HEK293 (cell line): ENCODE measurements at regions not wholly inside any gene's neighbourhood (a gene's known extent, or its start where the extent isn't known, plus 50 kb on each side); places are given as distances from the start of the nearest gene placed in this dataset.
"Not testable (repeated sequence)": the region's sequence is repeated elsewhere in the genome, so short reads cannot be mapped to it uniquely, and the experiment has no call there.

Source experiments
- CTCF ChIA-PET: fragments of 350-600 bp; formaldehyde crosslinking; extraction: SDS; loops from one replicate; lab custom pipeline; 2021; ENCODE audit warnings: antibody characterized with exemption; lab: Yijun Ruan, JAX
- POLR2A ChIA-PET: fragments of 300-600 bp; formaldehyde crosslinking; extraction: SDS; loops from one replicate; lab custom pipeline; 2020; ENCODE audit warnings: antibody characterized with exemption, inconsistent platforms; lab: Yijun Ruan, JAX
- H3K27ac ChIP-seq: fragments of 200-500 bp; sonication (Bioruptor generic); 2 replicates; pipeline ENCODE4 v1.5.1; 2014; ENCODE audit warnings: low read depth, low read length, control low read depth, inconsistent platforms; ENCODE audit errors: extremely low read depth
- H3K36me3 ChIP-seq, 2 experiments: fragments of 200-500 bp in 1 of 2; sonication (Bioruptor generic) in 1 of 2; 1 replicate in 1 of 2; 2 replicates in 1 of 2; pipeline ENCODE4 v1.5.1; 2014 to 2017; ENCODE audit warnings: inconsistent platforms in 2 of 2, low read length in 2 of 2; ENCODE audit not compliant: control insufficient read depth in 2 of 2, insufficient read depth in 1 of 2
- H3K4me1 ChIP-seq: fragments of 200-500 bp; sonication (Bioruptor generic); 2 replicates; pipeline ENCODE4 v1.5.1; 2014; ENCODE audit warnings: mild to moderate bottlenecking, low read length, inconsistent platforms; ENCODE audit not compliant: control insufficient read depth, insufficient read depth
- H3K4me3 ChIP-seq: 2 replicates; pipeline ENCODE4 v1.5.1; 2011; ENCODE audit warnings: low read depth, mild to moderate bottlenecking, control low read depth, low read length, moderate library complexity
- H3K9me3 ChIP-seq: fragments of 200-500 bp; sonication (Bioruptor generic); 2 replicates; pipeline ENCODE4 v1.5.1; 2014; ENCODE audit warnings: low read depth, low read length, inconsistent platforms; ENCODE audit not compliant: control insufficient read depth, insufficient read depth

DNA sequence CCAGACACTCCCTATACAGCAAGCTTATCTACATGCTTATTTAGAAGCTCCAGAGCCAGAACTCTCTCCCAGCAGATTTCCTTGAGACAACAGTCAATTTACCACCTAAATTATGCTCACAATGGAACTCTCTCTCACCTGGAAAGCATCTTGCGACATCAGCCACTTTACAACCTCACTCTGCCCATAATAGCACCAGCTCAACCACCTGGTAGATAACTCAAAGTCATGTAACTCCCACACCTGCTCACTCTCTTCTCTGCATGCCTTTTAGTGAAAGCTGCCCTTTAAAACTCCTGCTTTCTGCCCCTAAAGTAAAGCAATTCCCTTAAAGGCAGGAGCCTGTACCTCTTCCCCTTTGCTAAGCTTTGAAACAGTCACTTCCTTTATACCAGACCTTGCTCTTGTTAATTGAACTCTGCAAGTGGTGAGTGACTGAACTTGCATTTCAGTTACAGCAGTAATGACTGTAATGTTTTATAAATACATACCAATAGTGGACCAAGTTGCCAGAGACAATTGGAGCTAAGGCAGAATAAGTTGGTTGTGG lies 658.8 kb downstream of the NAP1L3 start:
- CTCF ChIA-PET, H3K36me3 ChIP-seq, H3K4me3 ChIP-seq, H3K27ac ChIP-seq, H3K9me3 ChIP-seq, POLR2A ChIA-PET, H3K4me1 ChIP-seq: not testable (repeated sequence)
